ENCODE measurements at regions not wholly inside any gene's neighbourhood (a gene's known extent, or its start where the extent isn't known, plus 50 kb on each side); places are given as distances from the start of the nearest gene placed in this dataset.

DNA sequence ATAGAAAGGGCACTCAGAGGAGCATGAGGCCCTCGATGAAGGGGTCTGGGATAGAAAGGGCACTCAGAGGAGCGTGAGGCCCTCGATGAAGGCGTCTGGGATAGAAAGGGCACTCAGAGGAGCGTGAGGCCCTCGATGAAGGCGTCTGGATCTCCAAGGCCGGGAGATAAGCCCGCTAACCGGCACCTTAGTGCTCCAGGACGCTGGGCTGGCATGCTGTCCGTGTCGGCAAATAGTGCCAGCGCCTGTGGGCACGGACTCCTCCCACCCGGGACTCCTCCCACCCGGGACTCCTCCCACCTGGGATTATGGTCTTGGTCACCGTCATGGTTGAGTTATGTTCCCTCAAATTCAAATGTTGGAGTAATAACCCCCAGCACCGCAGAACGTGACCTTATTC, 725.3 kb downstream of the BRD1 start:
- TF ChIP-seq, protein P1, sequence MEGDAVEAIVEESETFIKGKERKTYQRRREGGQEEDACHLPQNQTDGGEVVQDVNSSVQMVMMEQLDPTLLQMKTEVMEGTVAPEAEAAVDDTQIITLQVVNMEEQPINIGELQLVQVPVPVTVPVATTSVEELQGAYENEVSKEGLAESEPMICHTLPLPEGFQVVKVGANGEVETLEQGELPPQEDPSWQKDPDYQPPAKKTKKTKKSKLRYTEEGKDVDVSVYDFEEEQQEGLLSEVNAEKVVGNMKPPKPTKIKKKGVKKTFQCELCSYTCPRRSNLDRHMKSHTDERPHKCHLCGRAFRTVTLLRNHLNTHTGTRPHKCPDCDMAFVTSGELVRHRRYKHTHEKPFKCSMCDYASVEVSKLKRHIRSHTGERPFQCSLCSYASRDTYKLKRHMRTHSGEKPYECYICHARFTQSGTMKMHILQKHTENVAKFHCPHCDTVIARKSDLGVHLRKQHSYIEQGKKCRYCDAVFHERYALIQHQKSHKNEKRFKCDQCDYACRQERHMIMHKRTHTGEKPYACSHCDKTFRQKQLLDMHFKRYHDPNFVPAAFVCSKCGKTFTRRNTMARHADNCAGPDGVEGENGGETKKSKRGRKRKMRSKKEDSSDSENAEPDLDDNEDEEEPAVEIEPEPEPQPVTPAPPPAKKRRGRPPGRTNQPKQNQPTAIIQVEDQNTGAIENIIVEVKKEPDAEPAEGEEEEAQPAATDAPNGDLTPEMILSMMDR (CRISPR knock-in tag; IDR thresholded peaks at IDR 0.05) = no peak
- TF ChIP-seq ZNF775 (CRISPR knock-in tag; IDR thresholded peaks at IDR 0.05; ENCODE audit: borderline replicate concordance) (no peak), SOX13 (IDR thresholded peaks at IDR 0.05) (no peak), SOX13 (CRISPR knock-in tag; conservative IDR thresholded peaks at IDR 0.05 in 1 of 2, IDR thresholded peaks at IDR 0.05 in 1 of 2) (no peak)

Measured in HepG2 (cell line).